Superior temporal gyrus (tissue), 1 donor: ENCODE measurements at regions not wholly inside any gene's neighbourhood (a gene's known extent, or its start where the extent isn't known, plus 50 kb on each side); places are given as distances from the start of the nearest gene placed in this dataset.

ENCODE experiments used
- DNase-seq: peaks from one replicate; pipeline ENCODE4 v3.0.0-alpha.2; 2016; ENCODE audit errors: extremely low spot score

DNA sequence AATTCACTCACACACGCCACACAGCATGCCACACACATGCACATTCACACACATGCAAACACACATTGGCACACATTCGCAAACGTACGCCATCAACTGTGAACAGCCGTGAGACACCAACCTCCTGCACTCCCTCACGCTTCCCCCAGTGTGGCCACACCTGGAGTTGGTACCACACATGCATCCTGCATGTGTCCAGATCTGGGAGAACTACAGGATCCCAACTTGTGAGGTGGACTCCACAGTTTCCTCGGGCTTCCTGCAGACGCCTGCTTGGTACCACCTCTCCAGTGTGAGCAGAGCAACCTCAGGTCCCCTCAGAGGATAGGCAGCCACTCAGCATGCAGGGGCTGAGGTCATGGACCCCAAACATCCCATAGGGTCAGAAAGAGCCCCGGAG lies 239.0 kb downstream of the EIPR1 start:
- DNase-seq: no peak

DNA sequence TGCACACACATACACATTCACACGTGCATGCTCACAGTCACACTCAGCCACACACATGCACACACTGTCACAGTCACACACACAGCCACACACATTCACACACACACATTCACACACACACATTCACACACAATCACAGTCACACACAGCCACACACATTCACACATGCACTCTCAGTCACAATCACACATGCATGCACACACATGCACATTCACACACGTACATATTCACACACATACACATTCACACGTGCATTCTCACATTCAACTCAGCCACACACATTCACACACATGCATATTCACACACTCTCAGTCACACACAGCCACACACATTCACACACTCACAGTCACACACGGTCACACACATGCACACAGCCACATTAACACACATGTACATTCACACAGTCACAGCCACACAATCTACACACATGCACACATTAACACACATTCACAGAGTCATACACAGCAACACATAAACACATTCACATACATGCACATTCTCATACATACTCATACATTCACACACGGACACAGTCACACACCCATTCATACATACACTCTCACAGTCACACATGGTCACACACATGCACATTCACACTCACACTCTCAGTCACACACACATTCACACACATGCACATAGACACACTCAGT lies 239.8 kb downstream of the EIPR1 start:
- no peak for DNase-seq

DNA sequence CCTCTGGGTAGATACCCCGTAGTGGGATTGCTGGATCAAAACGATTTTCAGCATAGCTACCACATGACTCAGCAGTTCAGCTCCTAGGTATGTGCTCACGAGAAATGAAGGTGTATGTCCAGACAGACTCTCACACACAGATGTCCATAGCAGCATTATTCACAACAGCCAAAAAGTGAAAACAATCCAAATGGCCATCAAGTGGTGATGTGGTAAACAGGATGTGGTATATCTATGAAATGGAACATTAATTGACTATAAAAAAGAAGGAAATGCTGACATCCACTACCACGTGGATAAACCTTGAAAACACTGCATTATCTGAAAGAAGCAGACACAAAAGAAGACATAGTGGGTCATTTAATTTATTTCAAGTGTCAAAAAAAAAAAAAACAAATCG lies 241.9 kb downstream of the EIPR1 start:
- DNase-seq: no peak

DNA sequence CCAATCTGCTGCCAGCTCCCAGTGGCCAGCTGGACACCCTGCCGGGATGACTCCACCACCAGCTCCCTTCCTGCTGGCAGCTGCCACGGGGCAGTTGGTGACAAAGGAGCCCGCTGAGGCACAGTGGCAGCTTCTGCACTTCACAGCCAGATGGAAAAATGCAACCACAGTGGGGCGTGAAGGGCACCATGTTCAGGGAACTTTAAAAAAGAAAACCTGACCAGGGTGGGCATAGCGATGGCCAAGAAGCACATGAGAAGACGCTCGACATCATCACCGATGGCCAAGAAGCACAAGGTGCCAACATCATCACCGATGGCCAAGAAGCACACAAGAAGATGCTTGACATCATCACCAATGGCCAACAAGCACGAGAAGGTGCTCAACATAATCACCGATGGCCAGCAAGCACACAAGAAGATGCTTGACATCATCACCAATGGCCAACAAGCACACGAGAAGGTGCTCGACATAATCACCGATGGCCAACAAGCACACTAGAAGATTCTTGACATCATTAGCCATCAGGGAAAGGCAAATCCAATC lies 243.5 kb downstream of the EIPR1 start:
- no peak for DNase-seq

DNA sequence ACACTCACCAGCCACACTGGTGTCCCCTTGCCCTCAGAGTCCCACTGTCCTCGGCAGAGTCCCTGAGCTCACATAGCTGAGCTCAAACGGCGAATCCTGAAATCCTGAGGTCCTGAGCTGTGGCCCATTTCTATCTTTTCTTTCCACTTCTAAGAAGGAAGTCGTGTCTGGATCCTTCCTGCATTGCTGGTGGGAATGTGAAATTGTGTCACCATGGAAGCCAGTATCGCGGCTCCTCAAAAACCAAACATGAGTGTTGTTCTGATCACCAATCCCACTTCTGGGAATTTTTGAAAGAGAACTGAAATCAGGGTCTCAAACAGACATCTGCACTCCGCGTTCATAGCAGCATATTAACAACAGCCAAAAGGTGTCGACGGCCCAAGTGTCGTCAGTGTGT lies 244.7 kb downstream of the EIPR1 start:
- DNase-seq: no peak

DNA sequence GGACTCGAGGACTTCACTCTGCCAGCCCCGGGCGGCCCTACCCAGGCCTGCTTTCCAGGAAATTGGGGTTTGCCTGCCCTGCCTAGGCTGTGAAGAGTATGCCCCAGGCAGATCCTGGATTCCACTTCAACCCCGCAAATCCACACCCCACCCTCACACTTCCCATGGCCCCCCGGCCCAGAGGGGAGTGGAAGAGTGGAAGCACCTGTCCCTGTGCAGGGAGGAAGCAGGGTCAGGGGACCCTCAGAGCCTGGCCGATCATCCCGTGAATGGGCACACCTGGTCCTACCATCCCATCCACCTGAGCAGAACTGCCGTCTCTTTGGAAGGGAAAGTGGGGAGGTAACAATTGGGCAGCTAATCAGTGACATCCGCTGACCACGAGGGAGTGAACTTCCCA lies 245.2 kb downstream of the EIPR1 start:
- DNase-seq: no peak

DNA sequence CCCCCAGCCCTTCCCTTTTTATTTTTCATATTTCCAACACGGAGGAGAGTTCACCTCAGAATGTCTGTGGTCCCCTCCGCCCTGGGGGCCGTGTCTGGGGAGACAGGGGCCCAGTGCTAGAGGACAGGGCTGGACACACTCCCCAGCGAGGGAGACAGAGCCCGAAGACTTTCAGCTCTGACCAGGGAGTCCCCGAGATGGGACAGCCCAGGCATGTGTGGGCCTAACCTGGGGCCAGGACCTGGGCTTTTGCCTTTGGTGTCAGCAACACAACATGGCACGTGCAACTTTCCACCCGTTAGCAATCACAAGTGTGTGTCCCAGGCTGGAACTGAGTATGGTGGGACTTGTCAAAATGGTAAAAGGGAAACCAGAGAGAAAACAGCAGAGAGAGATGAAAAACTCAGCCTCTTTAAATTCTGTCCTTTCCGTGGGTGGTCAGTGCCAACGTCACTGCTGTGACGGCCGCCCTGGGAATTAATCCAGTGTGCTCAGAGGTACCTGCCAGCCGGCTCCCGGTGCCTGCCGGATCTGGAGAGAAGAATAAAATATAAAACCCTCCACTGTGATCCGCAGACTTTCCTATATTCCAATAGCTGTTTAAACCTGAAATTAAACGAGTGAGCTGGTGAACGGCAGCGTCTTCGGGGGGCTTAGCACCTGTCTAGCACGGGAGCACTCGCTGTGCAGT lies 245.8 kb downstream of the EIPR1 start:
- DNase-seq: peak; percentile 55

DNA sequence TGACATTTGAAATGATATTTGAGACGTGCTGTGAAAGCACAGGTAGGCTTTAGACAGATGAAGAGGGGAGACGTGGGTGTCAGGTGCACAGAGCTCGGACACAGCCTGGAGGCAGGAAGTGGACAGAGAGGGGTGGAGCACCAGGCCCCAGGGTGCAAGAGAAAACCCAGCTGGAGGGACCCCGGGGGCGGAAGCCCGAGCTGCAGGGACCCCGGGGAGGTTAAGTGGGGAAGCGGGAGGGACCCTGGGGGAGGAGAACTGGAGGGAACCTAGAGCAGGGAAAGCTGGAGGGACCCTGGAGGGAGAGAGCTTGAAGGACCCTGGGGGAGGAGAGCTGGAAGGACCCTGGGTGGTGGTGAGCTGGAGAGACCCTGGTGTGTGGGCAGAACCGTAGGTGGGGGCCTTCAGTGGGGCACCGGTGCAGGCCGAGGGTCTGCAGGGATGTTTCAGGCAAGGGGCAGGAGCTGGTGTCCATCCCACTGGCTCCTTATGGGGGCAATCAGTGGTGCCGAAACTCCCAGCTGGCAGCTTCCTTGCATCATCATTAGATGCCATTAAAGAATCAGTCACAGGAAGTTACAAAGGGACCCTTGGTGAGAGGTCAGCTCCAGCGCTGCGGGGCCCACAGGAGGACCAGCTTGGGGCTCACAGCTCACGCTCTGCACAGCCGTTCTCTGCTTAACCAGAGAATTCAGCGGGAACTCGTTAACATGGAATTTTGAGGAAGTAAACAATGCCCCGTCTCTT lies 246.6 kb downstream of the EIPR1 start:
- DNase-seq: no peak

DNA sequence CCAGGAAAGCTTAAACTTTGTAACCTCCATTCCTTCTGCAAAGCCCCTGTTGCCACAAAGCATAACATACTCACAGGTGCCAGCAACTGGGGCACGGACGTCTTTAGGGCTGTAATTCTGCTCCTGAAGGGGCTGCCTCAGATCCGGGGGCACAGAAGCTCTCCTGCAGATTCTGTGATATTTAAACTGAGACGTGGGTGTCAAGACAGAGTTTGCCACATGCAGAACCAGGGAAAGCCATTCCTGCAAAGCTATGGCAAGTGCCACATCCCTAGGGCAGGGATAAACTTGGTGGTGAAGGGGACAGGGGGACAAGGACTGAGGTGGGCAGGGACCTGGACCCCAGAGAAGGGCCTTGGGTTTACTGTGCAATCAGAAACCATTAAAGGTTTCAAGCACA lies 247.2 kb downstream of the EIPR1 start:
- DNase-seq: no peak

DNA sequence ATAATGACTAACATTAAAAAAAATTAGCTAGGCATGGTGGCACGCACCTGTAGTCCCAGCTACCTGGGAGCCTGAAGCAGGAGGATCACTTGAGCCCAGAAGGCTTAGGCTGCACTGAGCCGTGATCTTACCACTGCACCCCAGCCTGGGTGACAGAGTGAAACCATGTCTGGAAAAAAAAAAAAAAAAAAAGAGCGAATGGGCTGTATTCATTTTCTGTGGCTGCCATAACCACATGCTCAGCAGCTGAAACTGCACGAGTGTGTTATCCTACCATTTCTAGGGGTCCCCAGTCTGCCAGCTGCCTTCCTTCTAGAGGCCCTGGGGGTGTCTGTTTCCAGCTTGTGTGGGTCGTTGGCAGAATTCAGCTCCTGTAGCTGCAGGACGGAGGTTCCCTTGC lies 247.8 kb downstream of the EIPR1 start:
- no peak for DNase-seq

DNA sequence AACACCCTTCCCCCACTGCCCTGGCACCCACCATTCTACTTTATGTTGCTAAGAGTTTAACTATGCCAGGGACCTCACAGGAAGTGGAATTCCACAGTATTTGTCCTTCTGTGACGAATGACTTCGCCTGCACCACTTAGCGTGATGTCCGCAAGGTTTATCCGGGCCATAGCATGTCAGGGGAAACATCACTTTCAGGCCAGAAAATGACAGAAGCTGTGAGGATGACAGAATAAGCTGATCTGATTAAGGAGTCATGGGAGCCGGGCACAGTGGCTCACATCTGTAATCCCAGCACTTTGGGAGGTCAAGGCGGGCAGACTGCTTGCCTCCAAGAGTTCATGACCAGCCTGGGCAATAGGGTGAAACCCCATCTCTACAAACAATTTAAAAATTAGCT lies 248.8 kb downstream of the EIPR1 start:
- DNase-seq: no peak

DNA sequence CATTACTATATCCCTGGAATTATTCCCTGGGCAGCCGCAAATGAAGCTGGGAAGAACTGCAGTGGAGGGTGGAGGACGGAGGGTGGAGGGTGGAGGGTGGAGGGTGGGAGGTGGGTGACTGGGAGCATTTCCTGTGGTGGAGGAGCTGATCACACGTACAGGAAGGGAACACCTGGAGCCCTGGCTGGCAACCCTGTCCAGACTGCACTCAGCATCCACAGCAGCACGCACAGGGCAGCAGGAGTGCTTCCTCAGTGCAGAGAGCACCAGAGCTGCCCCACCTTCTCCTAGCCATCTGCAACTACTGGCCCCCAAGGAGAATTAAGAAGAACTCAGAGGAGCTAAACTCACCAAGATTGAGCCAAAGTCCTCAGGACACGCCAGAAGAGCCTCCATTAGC lies 249.9 kb downstream of the EIPR1 start:
- peak; percentile 5 for DNase-seq

DNA sequence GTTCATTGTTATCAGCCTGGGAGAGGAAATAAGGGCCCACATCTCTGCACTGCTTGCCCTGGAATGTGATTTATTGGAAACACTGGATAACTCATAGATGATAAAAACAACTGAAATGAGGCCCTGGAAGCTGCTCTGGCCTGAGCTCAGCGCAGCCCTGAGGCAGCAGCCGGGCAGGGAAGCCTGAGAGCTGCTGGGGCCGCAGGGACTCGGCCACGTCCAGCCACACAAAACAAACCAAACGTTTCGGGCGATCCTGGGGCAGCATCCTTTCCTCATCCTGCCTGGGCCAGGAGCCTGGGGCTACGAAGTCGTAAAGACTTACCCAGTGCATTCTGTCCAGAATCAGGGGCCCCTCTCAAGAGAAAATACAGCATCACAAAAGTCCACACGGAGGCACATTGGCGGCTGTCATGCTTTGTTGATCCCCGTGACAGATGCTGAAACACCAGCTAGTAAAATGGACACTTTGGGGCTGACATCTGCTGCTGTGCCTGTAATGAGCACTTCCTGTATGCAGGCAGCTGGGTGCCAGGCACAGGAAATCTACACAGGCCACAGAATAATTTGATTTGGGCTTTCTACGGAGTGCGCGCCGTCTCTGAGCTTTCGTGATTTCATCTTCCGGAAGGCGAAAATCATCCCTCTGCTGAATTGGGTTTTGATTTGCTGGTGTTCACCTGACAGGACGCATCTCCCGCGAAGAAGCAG lies 250.6 kb downstream of the EIPR1 start:
- DNase-seq: peak; percentile 14

DNA sequence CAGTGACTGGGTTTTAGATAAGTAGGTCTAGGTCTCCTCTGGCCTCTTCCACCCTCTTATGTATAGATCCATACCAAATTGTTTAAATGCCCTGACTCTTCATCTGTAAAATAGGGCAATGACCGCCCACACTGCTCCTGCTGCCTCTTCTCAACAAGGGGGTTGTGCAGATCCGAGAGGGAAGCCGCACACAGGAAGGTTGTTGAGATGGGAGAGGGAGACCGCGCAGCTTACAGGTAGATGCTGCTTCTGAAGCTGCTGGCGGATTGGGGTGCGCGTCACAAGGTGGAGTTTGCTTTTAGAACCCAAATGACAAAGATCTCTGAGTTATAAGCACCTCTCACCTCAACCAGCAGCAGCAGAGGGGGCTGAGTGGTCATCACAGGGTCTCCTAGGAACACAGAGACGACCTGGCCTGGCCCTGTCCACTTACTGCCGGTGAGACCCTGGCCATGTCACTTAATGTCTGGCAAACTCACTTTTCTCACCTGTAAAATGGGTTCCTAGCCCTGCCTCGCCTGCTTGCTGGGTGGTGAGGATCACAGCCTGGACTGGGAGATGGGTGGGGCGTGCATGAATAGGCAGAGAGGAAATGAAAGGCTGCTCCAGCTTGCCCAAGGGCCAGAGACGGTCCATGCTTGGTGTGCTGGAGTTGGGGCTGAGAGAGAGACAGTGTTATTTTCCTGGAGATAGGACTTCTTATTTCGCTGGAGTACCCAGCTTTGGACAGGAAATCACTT lies 251.3 kb downstream of the EIPR1 start:
- DNase-seq: no peak

DNA sequence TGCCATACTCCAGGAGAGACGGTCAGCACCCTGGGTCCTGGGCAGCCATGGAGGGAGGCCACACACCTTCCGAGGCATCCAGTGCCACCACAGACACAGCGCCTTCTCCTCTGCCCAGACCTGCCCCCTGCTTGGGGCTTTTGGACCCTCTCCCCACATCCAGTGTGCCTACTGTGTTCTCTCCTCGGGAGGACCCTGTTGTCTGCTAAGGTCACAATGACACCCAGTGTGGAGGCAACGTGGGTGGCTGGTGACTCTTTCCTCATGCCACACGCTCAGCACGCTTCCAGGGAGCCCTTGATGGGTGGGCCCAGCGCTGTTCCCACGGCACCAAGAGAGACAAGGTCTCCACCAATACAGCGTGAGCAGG lies 251.9 kb downstream of the EIPR1 start:
- DNase-seq: no peak

DNA sequence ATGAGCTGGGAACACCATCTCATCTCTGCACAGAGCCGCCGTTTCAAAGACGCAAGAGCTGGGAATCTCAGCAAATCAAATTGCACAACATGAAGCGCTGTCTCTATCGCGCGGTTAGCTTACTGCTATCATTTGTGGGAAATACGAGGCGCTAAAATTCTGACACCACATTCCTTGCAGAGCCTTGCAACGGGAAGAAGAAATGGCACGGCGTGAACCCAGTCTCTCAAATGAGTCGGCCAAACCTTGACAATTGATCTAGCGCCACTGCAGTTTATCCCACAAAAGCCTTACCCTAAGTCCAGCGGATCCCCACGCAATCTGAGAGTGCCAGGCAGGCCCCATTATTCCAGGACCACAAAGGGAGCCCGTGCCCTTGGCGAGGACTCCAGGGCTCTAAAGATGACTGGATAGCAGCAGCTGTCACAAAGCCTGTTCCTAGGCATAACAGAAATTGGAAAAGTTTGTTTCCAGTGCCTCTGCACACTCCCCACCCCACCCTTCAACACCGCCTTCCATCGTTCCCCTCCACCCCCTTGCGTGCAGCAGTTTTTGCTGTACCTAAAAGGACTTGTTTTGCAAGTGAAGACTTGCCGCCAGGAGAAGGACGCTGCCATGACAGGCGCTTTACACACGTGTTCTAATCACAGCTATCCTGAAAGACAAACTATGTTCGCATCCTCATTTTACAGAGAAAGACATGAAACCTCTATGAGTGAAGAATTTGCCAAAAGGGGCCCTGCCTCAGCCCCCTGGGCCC lies 252.4 kb downstream of the EIPR1 start:
- peak; percentile 47 for DNase-seq

DNA sequence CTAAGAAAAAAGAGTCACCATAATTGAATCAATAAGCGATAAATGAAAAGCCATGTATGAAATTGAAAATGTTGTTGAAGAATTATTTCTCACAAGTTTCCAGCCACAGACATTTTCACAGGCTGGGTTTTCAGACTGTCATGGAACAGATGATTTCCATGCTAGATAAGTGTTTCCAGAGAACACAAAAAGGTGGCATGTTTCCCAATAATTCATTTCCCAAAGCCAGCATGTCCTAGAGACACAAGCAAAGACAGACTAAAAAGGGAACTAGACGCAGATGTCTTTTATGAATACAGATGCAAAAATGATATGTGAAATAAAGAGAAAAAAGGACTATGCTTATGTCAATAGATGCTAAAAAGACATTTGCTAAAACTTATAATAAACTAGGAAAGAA lies 255.1 kb downstream of the EIPR1 start:
- DNase-seq: no peak

DNA sequence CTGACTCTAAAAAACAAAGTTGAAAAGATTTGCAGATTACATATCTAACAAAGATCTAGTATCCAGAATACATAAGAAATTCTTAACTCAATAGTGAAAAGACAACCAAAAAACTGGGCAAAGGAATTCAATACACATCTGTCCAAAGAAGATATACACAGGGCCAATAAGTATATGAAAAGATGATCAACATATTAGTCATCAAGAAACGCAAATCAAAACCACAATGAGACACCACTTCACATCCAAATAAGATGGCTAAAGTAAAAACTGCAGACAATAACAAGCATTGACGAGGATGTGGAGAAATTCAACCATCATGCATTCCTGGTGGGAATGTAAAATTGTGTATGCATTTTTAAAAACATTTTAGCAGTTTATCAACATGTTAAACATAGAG lies 256.0 kb downstream of the EIPR1 start:
- no peak for DNase-seq

DNA sequence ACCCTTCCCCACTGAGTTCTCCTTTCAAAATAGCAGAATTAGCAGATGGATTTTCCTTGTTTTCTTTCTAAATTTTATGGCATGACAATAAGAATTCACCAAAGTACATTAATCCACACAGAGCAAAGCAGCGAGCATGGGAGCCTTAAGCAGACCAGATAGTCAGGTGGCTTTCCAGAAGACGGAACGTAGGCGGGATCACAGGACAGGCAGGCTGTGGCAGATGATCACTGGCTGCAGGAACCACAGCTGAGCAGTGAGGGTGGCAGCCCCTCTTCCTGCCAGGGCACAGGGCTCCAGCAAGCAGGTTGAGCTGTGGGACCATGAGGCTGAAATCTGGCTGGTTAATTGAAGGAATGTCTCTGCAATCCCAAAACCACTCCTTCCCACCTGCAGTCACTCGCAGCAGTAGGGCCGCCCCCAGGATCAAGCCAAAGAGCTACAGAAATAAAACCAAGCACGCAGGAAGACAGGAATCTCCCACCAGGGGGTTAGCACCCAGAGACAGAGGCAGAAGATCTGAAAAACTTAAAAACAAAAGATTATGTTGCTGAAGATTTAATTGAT lies 259.9 kb downstream of the EIPR1 start:
- DNase-seq: no peak

DNA sequence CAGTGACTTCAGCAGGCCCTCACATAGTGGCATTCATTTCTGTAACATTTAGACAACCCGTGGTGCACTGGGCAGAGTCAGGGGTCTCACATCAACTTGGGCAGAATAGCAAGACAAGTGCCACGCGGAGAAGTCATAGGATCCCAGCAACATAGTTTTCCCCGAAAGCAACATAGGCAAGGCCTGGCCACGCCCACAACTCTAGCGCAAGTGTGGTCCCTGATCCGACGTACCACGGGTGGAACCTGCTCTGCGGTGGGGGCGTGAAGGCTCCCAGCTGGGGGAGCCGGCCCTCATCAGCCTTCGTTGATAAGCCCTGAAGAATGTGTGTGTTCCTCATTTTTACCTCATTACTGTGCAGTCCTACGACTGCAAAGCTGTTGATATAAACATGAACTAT lies 261.2 kb downstream of the EIPR1 start:
- DNase-seq: no peak
